HG02571 (cell line): ENCODE measurements at regions not wholly inside any gene's neighbourhood (a gene's known extent, or its start where the extent isn't known, plus 50 kb on each side); places are given as distances from the start of the nearest gene placed in this dataset.

Source experiments
- ATAC-seq: cut with Tn5 transposase; IDR thresholded peaks from one replicate; pipeline ENCODE4 v1.9.1; 2021; ENCODE audit warnings: mild to moderate bottlenecking, moderate library complexity; ENCODE audit not compliant: unreplicated experiment

DNA sequence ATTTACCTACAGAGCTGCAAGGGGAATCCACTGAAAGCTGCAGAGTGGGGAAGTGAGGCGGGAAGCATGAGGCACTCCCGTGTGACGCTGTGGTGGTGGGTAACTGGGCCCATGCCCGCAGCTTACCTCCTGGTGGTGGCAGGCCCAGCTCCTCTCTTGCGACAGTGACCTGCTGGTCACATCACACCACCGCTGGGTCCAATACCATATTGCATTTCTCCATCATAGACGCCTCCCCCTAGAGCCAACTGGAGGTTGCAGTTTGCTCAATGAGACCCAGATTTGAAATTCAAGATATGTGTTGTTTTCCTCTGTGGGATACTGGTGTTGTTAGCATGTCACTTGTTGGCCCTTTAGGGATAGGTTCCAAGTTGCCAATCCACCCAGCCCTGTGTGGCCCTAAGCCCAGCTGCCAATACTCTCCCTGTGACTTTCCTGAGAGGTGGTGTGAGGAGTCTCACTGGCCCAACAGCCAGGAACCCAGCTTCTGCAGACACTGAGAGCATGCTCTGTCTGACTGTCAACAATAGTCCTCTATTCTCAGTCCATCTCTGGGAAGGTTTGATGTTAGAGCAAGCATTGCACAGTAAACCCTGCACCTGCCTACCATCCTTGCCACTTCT is 428.3 kb downstream of the GADD45G start:
- no peak for ATAC-seq

DNA sequence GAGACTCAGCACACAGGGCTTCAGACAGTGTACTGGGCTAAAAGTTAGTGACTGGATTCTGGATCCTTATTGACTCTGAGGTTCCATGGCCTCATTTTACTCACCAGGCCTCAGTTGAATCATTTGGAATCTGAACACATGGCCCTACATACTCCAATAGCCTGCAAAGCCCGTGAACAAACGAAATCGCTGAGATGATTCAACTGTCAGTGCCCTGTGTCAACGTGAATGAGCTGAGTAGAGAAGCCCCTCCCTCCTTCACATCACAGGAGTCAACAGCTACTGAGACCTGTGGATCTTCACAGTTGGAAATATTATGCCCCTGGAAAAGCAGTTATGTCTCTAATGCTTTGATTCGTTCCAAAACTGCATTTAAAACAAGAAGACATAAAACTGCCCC is 429.3 kb downstream of the GADD45G start:
- no peak for ATAC-seq

DNA sequence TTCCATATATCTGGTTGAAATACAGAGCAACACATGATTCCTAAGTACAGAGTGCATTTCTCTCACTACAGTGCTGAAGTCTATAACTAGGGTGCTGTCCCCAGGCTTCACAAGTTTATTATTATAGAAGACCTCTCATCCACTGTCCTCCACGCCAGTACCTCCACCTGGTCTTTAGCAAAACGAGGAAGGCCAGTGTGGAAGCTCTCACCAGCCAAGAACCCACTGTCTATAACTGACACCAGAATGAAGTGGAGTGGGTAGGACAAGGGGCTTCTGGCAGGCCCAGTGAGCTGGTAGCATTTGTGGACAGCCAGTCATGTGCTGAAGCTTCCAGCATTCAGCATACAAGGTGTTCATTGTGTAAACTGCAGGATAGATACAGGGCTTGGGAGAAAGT is 430.7 kb downstream of the GADD45G start:
- no peak for ATAC-seq

DNA sequence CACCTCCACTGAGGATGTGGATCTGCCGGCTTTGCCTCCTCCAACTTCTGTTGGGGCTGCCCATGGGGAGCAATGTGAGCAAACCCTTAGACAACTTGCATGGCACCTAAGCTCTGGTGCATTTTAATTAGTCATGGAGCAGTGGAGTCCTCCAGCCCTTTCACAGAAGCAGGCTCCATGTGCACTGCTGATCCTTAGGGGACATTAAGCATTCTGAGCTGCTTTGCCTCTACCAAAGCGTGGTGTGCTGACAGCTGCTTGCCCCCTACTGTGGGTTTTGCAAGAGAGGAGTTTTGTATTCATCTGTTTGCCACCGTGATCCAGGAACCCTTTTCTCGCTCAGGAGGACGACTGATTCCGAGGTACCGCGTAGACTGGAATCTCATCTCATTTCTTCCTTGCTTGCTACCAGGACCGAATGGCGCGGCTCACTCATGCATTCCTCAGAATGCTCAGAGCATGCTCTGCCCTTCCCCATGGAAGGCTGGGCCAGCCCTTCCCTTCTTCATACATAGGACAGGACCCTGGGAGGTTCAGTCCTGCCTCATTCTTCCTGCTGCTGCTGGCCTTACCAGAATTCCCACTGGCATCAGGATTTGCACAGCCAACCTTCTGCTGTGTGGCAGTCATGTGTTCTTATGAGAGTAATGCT is 432.5 kb downstream of the GADD45G start:
- no peak for ATAC-seq

DNA sequence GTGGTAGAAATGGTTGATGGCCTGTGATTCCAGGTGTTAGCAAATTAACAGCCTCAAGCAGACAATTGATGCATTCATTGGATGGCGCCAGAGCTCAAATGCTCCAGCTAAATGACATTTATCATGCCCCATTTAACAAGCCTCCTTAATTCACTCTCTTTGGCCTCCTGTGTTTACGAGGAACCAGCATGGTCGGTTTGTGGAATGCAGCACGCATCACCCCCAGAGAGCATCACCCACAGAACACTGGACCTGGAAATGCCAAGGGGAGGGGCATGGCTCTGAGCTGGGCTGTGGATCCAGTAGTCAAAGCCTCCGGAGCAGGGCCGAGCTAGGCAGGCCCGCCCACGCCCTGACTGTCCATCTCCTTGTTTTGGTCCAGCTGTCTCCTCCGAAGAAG is 434.0 kb downstream of the GADD45G start:
- ATAC-seq = no peak

DNA sequence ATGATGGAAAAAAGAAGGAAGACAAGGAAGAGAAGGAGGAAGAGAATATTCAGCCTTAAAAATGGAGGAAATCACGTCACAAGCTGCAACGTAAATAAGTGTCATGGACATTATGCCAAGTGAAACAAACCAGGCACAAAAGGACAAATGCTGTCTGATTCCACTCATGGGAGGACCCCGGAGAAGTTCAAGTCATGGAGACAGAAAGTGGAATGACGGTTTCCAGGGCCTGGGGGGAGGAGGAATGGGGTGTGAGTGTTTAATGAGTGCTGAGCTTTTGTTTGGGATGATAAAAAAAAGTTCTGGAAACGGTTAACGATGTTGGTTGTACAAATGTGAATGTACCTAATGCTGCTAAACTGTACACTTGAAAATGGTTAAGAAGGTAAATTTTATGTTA is 439.5 kb downstream of the GADD45G start:
- no peak for ATAC-seq

DNA sequence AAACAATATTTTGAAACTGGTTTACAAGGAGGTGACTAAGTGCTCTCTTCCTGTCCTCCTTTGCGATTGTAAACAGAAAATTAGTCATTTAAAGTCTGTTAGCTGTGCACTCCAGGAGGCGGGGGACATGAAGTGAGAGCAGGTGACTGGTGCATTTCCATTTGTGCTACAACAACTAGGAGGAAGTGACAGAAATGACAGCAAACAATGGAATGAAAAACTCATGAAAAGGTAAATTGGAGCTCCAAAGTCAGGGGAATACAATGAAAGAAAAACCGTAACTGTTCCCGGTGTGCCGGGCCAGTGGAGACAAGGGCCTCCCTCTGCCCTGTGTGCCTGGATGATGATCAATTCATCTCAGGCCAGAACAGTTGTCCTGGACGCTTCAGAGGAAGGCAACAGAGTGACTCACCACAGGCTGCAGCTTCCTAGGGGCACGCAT is 439.9 kb downstream of the GADD45G start:
- no peak for ATAC-seq

DNA sequence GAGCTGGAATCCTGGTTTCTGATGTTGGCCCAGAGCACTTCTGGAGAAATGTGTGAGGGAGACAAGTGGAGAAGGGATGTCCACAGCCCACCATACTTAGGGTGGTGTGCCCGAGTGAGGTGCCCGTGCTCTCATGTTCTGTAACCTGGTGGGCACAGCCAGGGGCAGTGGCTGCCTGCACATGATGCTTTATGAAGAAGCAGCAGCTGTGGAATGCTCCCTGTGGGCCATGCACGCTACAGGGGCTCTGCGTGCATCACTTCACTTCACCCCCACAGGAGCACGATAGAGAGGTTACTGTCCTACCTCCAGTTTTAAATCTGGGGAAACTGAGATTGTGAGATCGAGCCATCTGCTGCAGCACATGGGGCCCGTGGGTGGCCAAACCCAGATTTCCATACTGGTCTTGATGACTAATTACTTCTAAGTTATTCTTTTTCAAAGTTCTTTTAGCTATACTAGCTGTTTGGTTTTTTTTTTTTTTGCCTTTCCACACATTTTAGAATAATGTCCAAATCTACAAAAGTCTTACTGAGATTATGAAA is 441.6 kb downstream of the GADD45G start:
- no peak for ATAC-seq

DNA sequence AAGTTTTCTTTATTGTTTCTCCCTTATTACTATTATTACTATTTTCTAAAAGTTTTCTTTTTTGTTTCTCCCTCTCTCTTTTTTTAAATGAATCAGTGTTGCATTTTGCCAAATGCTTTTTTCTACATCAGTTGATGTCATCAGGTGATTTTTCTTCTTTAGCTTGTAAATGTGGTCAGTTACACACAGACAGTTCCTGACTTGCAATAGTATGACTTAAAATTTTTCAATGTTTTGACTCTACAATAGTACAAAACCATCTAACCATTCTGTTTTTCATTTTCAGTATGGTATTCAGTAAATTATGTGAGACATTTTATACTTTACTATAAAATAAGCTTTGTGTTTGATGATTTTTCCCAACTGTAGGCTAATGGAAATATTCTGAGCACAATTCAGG is 443.0 kb downstream of the GADD45G start:
- no peak for ATAC-seq

DNA sequence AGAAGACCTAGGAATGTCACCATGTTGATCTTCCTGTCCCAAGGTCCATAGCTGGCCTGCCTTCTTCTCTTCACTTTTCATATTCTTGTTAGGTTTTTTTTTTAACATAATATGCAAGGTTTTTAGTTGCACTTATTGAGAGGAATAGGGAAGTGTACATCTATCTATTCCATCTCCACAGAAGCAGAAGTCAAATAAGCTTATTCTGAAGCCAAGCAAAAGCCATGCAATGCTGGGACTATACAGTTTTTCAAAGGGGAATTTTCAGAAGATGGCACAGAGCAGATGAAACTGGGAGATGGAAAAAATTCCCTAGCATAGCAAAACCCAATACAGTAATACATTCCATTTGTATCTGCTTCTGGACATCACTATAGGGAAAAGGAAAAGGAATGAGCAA is 447.6 kb downstream of the GADD45G start:
- ATAC-seq = no peak

DNA sequence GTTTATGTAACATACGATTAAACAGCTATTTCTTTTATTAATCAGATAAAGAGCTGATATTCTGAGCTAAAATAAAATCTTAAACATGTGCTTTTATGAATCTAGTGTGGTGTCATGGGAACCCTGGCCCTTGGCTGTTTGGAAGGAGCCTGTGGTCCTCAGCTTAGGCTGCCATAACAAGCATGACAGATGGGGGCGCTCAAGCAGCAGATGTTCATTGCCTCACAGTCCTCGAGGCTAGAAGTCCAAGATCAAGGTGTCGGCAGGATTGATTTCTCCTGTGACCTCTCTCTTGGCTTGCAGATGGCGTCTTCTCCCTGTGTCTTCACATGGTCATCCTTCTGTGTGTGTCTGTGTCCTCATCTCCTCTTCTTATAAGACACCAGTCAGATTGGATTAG is 448.2 kb downstream of the GADD45G start:
- no peak for ATAC-seq

DNA sequence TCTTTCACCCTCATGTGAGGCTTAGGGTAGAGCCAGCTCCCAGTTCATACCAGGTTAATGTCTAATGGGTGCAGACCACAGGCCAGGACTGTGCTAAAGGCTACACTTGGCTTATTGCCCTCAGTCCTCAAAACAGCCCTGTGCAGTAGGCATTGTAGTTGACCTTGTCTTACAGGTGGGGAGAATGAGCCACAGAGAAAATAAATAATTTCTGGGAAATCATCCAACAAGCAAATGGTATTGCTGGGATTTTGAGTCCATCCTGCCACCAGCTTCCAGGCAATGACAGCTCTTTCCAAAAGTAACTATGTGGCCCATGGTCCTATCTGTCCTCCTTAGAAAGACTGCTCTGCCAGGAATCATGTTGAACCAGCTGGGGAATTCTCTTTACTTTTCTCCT is 450.0 kb downstream of the GADD45G start:
- no peak for ATAC-seq

DNA sequence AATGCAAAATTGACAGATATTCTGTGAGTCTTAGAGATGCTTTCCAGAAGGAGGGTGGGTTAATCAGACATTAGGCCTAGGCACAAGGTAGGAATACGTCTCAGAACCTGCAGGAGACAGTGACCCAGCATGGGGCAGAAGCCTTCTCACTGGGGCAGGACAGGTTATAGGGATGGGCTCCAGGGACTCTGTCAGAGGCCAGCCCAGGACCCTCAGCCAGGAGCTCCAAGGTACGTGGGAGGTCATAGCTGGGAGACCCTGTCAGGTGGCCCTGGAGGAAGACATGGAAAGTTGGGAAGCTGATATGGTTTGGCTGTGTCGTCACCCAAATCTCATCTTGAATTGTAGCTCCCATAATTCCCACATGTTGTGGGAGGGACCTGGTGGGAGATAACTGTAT is 450.4 kb downstream of the GADD45G start:
- no peak for ATAC-seq

DNA sequence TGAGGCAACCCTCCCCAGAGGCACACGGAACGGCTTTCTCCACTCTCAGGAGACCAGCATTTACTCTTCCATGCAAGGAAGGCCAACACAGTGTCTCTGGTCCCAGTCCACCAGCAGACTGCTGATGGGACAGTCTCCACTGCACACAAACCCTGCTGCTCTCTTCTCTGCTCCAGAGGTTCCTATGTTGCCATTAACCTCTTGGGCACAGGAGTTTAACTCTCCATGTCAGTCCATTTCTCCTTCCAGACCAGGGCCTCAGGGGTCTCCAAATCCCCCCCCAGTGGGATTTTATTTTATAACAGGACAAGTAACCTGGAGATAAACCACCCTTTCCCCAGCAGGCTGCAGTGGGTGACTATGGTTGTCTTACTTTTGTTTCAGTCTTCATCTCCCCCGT is 452.5 kb downstream of the GADD45G start:
- no peak for ATAC-seq

DNA sequence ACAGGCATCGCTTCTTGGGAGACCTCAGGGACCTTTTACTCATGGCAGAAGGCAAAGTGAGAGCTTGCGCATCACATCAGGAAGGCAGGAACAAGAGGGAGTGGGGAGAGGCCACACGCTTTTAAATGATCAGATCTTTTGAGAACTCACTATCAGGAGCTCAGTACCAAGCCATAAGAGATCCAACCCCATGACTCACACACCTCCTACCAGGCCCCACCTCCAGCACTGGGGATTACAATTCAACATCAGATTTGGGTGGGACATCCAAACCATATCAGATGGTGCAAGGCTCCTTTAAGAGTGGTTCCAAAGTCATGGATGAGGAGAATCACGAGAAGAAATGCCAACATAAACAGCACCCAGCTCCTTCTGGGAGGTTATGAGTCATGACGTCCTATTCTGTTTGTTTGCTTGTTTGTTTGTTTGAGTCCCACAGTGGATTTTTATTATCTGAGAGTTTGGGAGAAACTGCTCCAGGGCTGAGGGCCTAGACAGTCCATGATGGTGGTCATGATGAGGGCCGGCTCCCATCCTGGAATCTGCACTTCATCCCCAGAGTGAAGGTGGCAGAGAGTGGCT is 453.5 kb downstream of the GADD45G start:
- ATAC-seq = no peak

DNA sequence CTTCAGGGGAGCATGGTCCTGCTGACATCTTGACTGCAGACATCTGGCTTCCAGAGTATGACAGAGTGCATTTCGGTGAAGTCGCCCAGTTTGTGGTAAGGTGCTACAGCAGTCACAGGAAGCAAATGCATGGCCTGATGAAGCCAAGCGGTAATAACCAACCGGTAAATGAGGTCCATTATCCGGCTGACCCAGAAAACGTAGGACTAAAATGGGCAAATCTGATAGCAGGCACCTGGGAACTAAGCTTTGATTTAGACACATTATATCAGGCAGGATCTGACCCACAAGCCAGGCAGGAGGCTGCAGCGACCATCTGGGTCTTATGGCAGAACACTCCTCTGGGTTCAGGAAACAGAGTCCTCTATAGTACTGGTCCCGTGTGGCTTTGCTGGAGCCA is 454.6 kb downstream of the GADD45G start:
- no peak for ATAC-seq

DNA sequence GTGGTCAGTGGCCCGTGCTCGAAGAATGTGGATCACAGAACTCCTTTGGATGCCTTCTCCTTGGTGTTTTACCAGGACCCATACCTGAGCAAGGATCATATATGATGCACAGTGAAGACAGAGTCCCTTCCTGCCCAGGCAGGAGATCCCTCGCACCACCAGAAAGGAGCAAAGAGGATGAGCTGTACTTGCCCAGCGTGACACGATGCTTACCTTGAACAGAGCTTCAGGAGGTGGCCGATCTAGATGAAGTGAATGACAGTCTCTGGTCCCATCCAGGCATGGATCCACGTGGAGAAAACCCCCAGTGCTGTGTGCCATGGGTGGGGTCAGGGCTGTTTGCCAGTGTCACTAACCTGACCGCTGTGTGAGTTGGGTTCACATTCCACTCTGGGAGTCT is 455.4 kb downstream of the GADD45G start:
- no peak for ATAC-seq

DNA sequence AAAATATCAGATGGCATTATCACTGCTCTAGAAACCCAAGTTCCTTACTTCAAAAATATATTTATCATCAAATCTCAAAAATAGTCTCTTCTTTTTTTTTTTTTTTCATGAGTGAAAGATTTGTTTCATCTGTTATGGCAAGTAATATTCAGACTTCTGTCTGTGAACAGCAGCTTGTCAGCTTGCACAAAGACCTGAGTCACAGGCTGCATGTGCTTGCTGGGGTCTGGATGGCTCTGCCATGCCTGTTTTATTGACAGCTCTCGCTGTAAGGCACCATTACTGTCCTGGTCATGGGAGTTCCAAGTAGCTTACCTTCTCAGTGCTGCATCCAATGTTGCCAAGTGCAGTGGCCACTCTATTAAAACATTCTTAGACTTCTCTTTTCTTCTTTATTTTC is 456.4 kb downstream of the GADD45G start:
- ATAC-seq = no peak

DNA sequence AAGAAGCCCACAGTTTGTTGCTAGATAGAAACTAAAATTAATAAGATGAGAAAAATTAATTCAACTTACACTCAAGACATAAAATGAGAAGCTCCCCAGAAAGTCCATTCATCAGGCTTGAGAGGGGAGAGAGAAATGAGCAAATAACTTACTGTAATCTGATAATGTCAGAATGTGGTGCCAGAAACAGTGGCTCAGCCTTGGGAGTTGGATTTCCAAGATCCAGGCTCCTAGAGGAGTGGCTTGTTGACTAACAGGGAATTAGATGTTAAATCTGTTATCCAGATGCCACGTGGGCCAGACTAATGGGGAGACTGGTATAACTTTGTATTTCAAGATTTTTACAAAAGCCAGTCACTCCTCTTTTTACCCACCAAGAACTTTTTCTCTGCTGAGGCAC is 458.2 kb downstream of the GADD45G start:
- ATAC-seq = no peak

DNA sequence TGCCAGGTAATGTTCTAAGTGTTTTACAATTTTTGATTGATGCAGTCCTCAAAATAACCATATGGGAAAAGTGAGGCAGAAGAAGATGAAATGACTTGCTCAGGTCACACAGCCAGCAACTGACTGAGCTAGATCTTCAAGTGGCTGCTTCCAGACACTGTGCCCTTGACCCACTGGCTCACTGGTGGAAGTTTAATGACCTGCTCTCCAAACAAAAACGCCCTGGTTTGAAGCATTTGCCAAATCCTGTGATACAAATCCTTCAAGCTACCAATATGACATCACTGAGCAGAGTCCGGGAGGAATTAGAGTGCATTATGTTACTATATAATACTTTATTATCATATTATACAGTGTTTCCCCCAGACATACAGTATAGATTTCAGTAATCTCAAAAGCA is 459.4 kb downstream of the GADD45G start:
- ATAC-seq = no peak

DNA sequence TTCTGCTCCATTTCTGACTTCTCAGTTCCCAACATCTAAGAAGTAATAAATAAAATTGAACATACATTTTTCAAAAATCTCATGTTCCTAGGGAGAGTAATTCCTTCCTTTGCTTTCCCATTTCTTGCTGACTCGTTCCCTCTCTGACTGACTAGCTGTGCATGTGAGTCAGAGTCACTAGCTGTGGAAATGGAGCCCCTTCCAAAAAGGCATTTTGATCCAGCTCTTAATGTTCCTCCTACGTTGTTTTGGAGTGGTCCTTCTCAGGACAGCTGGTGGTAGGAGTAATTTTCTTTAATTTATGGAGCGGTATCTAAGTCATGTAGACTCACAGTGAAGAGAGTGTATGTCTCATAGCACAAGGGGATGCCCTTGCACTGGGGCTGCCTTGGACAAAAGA is 460.2 kb downstream of the GADD45G start:
- ATAC-seq = no peak

DNA sequence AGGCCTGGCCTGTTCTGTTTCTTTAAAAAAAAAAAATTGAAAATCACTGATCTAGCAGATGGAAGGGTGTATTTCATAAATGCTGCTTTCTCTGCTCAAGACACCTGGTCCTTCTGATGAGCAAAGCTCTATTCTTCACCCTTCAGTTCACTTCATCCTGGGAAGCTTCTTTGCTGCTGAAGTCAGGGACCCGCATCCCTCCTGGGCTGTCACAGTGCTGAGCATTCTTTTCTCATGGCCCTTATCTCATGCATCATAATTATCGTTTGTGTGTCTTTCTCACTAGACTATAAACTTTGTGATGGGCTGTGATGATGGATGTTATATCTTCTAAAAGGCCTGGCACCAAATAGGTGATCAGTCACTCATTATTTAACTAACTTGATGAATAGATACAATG is 461.0 kb downstream of the GADD45G start:
- ATAC-seq = no peak
